ENCODE measurements at regions not wholly inside any gene's neighbourhood (a gene's known extent, or its start where the extent isn't known, plus 50 kb on each side); places are given as distances from the start of the nearest gene placed in this dataset.
A peak's percentile ranks its signal among the peaks of the same experiment; 100 is the strongest.

DNA sequence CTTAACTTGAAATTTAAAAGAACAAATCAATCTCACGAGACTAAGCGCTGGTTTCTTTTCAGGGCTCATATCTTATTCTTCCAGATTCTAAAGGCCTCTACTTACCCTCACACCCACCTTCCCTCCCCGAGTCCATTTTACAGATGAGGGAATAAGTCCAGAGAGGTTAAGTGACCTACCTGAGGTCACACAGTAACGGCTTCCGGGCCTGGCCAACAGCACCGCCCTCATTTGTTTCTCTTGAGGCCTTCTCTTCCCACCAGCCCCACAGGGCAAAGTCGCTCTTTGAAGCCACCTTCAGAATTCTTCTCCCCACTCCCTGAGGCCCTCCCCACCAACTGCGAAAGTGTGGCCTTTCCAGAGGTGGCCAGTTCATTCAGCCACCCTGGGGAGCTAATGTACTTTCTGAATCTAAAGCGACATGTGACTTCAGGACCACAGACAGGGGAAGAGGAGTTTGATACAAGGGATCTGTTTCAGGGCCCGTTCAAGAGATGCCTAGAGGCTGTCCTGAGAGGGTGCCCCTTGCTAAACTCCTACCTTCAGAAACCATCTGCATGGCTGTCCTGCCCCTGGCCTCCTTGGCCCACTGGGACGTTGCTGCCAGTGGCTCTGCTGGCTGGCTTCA is 275.3 kb downstream of the HAUS1 start (continued):
- TF ChIP-seq U2AF2 (optimal IDR thresholded peaks at IDR 0.05; ENCODE audit: low read depth, low read length) (no peak), ZNF561 (CRISPR knock-in tag; conservative IDR thresholded peaks at IDR 0.05) (no peak), PURB (CRISPR knock-in tag; IDR thresholded peaks at IDR 0.05; ENCODE audit: low read depth) (no peak), ZNF212 (CRISPR knock-in tag; IDR thresholded peaks at IDR 0.05) (no peak), XRCC5 (IDR thresholded peaks at IDR 0.05; ENCODE audit: low read depth, low read length) (no peak), BCOR (IDR thresholded peaks at IDR 0.05) (0 out of 2 replicates have a peak, but pooled peaks have one; percentile 37), ZNF57 (CRISPR knock-in tag; IDR thresholded peaks at IDR 0.05) (no peak), REST (IDR thresholded peaks at IDR 0.05; ENCODE audit: borderline replicate concordance) (peak; percentile 65; the same call in 1 of the 2 replicates), REST (CRISPR knock-in tag; IDR thresholded peaks at IDR 0.05; ENCODE audit: low read depth) (no peak), SRSF3 (IDR thresholded peaks at IDR 0.05; ENCODE audit: insufficient read depth, low read length) (no peak), ZFP36 (IDR thresholded peaks at IDR 0.05; ENCODE audit: low read depth, low read length, partially characterized antibody) (peak; percentile 31)
- TF ChIP-seq, protein P1, sequence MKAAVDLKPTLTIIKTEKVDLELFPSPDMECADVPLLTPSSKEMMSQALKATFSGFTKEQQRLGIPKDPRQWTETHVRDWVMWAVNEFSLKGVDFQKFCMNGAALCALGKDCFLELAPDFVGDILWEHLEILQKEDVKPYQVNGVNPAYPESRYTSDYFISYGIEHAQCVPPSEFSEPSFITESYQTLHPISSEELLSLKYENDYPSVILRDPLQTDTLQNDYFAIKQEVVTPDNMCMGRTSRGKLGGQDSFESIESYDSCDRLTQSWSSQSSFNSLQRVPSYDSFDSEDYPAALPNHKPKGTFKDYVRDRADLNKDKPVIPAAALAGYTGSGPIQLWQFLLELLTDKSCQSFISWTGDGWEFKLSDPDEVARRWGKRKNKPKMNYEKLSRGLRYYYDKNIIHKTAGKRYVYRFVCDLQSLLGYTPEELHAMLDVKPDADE (conservative IDR thresholded peaks at IDR 0.05; ENCODE audit: control insufficient read depth, low read depth, low read length): no peak
- TF ChIP-seq, protein P2, sequence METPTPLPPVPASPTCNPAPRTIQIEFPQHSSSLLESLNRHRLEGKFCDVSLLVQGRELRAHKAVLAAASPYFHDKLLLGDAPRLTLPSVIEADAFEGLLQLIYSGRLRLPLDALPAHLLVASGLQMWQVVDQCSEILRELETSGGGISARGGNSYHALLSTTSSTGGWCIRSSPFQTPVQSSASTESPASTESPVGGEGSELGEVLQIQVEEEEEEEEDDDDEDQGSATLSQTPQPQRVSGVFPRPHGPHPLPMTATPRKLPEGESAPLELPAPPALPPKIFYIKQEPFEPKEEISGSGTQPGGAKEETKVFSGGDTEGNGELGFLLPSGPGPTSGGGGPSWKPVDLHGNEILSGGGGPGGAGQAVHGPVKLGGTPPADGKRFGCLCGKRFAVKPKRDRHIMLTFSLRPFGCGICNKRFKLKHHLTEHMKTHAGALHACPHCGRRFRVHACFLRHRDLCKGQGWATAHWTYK (CRISPR knock-in tag; IDR thresholded peaks at IDR 0.05): no peak
